HepG2 (cell line): ENCODE measurements at regions not wholly inside any gene's neighbourhood (a gene's known extent, or its start where the extent isn't known, plus 50 kb on each side); places are given as distances from the start of the nearest gene placed in this dataset.

Experiments
- ASH2L ChIP-seq: fragments of 300-600, 200-600 bp; sonication (generic); IDR thresholded peaks from 2 replicates; pipeline ENCODE4 v1.7.0; 2017; ENCODE audit warnings: low read depth, mild to moderate bottlenecking, moderate library complexity, mixed read lengths, low read length; ENCODE audit not compliant: insufficient read length
- FOXK1 ChIP-seq: sonication (generic); formaldehyde crosslinking; IDR thresholded peaks from 2 replicates; pipeline ENCODE4 v1.4.0; 2020; ENCODE audit warnings: low read depth, missing genetic modification reagents, borderline replicate concordance
- YEATS4 ChIP-seq: sonication (generic); formaldehyde crosslinking; IDR thresholded peaks from 2 replicates; pipeline ENCODE4 v1.4.0; 2020; ENCODE audit warnings: missing genetic modification reagents, borderline replicate concordance
- ZNF253 ChIP-seq: sonication (generic); formaldehyde crosslinking; IDR thresholded peaks from 2 replicates; pipeline ENCODE4 v1.8.0; 2022; ENCODE audit warnings: mild to moderate bottlenecking, missing genetic modification reagents, borderline replicate concordance
- ZNF441 ChIP-seq: sonication (generic); formaldehyde crosslinking; IDR thresholded peaks from 2 replicates; pipeline ENCODE4 v1.7.0; 2021; ENCODE audit warnings: missing genetic modification reagents, borderline replicate concordance
- ZNF768 ChIP-seq: sonication (generic); formaldehyde crosslinking; IDR thresholded peaks from 2 replicates; pipeline ENCODE4 v1.4.0; 2020; ENCODE audit warnings: missing genetic modification reagents
- TF ChIP-seq, protein P1 (sequence below), 2 experiments: sonication (generic) in 1 of 2; formaldehyde crosslinking in 1 of 2; IDR thresholded peaks; 2 replicates each; pipeline versions ENCODE4 v1.5.1 to v1.6.1; 2011 to 2020; ENCODE audit warnings: borderline replicate concordance in 1 of 2, low read depth in 1 of 2, low read length in 1 of 2, mild to moderate bottlenecking in 1 of 2, missing genetic modification reagents in 1 of 2, moderate library complexity in 1 of 2
- TF ChIP-seq, protein P2 (sequence below): sonication (generic); formaldehyde crosslinking; IDR thresholded peaks from 2 replicates; pipeline ENCODE4 v1.5.0; 2020; ENCODE audit warnings: mild to moderate bottlenecking, missing genetic modification reagents, moderate library complexity
- TF ChIP-seq, protein P3 (sequence below): sonication (generic); formaldehyde crosslinking; IDR thresholded peaks from 2 replicates; pipeline ENCODE4 v1.4.0; 2020; ENCODE audit warnings: missing genetic modification reagents, mild to moderate bottlenecking, borderline replicate concordance

DNA sequence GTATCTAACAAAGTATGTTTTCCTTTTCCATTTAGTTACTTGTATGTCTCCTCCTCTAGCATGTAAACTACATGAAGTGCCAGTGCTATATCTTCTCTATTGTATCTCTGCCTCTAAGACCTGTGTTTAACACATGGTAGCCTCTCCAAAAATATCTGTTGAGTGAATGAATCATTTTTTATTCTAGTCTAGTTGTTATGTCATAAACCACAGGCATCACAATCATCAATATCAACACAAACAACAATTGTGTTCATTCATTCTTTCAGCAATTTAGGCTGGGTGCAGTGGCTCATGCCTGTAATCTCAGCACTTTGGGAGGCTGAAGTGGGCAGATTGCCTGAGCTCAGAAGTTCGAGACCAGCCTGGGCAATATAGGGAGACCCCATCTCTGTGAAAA, 111.6 kb upstream of the EYA4 start:
- TF ChIP-seq FOXK1 (CRISPR knock-in tag) (no peak), ZNF253 (no peak), ZNF768 (CRISPR knock-in tag) (no peak), YEATS4 (CRISPR knock-in tag) (no peak), ZNF441 (no peak), ASH2L (no peak)
- TF ChIP-seq, protein P1, sequence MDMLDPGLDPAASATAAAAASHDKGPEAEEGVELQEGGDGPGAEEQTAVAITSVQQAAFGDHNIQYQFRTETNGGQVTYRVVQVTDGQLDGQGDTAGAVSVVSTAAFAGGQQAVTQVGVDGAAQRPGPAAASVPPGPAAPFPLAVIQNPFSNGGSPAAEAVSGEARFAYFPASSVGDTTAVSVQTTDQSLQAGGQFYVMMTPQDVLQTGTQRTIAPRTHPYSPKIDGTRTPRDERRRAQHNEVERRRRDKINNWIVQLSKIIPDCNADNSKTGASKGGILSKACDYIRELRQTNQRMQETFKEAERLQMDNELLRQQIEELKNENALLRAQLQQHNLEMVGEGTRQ (IDR thresholded peaks at IDR 0.05; ENCODE audit: low read depth, low read length): no peak
- TF ChIP-seq, protein P1 (CRISPR knock-in tag; IDR thresholded peaks at IDR 0.05; ENCODE audit: borderline replicate concordance): no peak
- TF ChIP-seq, protein P2, sequence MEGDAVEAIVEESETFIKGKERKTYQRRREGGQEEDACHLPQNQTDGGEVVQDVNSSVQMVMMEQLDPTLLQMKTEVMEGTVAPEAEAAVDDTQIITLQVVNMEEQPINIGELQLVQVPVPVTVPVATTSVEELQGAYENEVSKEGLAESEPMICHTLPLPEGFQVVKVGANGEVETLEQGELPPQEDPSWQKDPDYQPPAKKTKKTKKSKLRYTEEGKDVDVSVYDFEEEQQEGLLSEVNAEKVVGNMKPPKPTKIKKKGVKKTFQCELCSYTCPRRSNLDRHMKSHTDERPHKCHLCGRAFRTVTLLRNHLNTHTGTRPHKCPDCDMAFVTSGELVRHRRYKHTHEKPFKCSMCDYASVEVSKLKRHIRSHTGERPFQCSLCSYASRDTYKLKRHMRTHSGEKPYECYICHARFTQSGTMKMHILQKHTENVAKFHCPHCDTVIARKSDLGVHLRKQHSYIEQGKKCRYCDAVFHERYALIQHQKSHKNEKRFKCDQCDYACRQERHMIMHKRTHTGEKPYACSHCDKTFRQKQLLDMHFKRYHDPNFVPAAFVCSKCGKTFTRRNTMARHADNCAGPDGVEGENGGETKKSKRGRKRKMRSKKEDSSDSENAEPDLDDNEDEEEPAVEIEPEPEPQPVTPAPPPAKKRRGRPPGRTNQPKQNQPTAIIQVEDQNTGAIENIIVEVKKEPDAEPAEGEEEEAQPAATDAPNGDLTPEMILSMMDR: no peak
- TF ChIP-seq, protein P3, sequence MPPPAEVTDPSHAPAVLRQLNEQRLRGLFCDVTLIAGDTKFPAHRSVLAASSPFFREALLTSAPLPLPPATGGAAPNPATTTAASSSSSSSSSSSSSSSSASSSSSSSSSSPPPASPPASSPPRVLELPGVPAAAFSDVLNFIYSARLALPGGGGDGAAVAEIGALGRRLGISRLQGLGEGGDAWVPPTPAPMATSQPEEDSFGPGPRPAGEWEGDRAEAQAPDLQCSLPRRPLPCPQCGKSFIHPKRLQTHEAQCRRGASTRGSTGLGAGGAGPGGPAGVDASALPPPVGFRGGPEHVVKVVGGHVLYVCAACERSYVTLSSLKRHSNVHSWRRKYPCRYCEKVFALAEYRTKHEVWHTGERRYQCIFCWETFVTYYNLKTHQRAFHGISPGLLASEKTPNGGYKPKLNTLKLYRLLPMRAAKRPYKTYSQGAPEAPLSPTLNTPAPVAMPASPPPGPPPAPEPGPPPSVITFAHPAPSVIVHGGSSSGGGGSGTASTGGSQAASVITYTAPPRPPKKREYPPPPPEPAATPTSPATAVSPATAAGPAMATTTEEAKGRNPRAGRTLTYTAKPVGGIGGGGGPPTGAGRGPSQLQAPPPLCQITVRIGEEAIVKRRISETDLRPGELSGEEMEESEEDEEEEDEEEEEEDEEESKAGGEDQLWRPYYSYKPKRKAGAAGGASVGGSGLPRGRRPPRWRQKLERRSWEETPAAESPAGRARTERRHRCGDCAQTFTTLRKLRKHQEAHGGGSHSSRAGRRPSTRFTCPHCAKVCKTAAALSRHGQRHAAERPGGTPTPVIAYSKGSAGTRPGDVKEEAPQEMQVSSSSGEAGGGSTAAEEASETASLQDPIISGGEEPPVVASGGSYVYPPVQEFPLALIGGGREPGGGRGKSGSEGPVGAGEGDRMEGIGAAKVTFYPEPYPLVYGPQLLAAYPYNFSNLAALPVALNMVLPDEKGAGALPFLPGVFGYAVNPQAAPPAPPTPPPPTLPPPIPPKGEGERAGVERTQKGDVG (CRISPR knock-in tag): no peak
